IgD-negative memory B cell (primary cell): ENCODE measurements at regions not wholly inside any gene's neighbourhood (a gene's known extent, or its start where the extent isn't known, plus 50 kb on each side); places are given as distances from the start of the nearest gene placed in this dataset.

Experiments used
- H3K27ac Mint-ChIP-seq, 3 donors: one replicate each; pipeline ENCODE4 v1.8.0; 2020 to 2022; ENCODE audit warnings: mild to moderate bottlenecking in 3 of 3, mixed read lengths in 3 of 3, moderate library complexity in 1 of 3
- H3K27me3 Mint-ChIP-seq: one replicate; pipeline ENCODE4 v1.8.0; 2021; ENCODE audit warnings: mixed read lengths
- H3K36me3 Mint-ChIP-seq: one replicate; pipeline ENCODE4 v1.8.0; 2020; ENCODE audit warnings: mild to moderate bottlenecking, mixed read lengths
- H3K4me1 Mint-ChIP-seq, 3 donors: one replicate each; pipeline ENCODE4 v1.8.0; 2020 to 2022; ENCODE audit warnings: mixed read lengths in 3 of 3, mild to moderate bottlenecking in 1 of 3
- H3K4me3 Mint-ChIP-seq, 4 donors: one replicate each; pipeline ENCODE4 v1.8.0; 2020 to 2022; ENCODE audit warnings: mild to moderate bottlenecking in 4 of 4, mixed read lengths in 4 of 4, moderate library complexity in 3 of 4
- H3K9me3 Mint-ChIP-seq, 3 donors: one replicate each; pipeline ENCODE4 v1.8.0; 2020 to 2021; ENCODE audit warnings: mixed read lengths in 3 of 3, mild to moderate bottlenecking in 1 of 3

GRCh38 chr11:76721755-76722677 is 51.5 kb upstream of the LRRC32 start:
- peaks cover 30% of the 10 kb centered on the region for H3K27me3 Mint-ChIP-seq
- no peaks in the 10 kb centered on the region for H3K9me3 Mint-ChIP-seq
- H3K36me3 Mint-ChIP-seq: peaks cover 3% of the 10 kb centered on the region
- H3K27ac Mint-ChIP-seq: no peak overlapping the region
- peaks cover 4 to 5% (median 4%) of the 10 kb centered on the region in 3 donors for H3K4me1 Mint-ChIP-seq
- peak overlapping the region in 1 of 4 donors; percentile 25 for H3K4me3 Mint-ChIP-seq

DNA sequence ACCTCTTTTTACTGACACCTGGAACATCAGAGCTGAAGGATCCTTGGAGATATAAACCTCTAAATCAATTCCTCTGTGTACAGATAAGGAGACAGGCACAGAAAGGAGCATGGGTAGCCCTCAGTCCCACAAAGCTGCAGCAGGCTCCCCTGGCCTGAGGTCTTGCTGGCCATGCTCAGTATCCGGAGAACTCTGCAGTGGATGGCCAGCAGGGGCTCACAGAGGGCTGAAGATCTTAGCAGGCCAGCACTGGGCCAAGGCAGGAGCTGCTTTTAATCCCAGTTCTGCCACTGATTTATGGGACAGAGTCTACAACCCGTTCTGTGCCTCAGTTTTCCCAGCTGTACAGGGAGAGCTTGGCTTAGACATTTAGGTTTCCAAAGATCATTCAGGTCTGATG is 52.6 kb upstream of the LRRC32 start:
- Mint-ChIP-seq H3K9me3 (no peaks in the 10 kb centered on the region), H3K4me1 (peaks cover 2 to 5% (median 4%) of the 10 kb centered on the region in 3 donors), H3K4me3 (no peak overlapping the region), H3K27ac (no peak overlapping the region), H3K27me3 (peaks cover 32% of the 10 kb centered on the region), H3K36me3 (peaks cover 3% of the 10 kb centered on the region)

- Mint-ChIP-seq H3K36me3 (peaks cover 3% of the 10 kb centered on the region), H3K4me1 (peaks cover 2 to 5% (median 4%) of the 10 kb centered on the region in 3 donors), H3K9me3 (no peaks in the 10 kb centered on the region), H3K27ac (no peak overlapping the region), H3K27me3 (peaks cover 32% of the 10 kb centered on the region), H3K4me3 (no peak overlapping the region)
These were observed 53.0 kb upstream of the LRRC32 start for GRCh38 chr11:76723548-76723947.

DNA sequence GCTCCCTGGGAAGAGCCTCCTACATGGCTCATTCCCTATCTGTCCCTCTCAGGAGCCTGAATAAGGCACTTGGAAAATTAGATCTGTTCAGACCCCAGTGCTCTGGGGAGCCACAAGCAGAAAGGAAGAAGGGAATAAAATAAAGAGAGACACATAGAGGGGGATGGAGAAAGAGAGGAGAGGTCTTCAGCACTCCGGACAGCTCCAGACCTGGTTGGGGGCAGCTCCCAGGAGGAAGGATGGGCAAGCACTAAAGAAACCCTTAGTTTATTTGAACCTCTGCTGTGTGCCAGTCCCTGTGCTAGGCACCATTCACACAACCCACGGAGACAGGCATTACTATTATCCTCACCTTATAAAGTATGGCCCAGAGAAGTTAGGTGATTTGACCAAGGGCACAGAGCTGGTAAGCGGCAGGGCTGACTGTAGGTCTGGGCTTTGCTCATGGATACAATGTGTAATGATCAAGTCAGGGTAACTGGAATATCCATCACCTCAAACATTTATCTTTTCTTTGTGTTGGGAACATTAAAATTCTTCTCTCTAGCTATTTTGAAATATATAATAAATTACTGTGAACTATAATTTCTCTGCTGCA is 53.7 kb upstream of the LRRC32 start:
- Mint-ChIP-seq H3K27ac (no peak overlapping the region), H3K4me3 (no peak overlapping the region), H3K9me3 (no peaks in the 10 kb centered on the region), H3K4me1 (peaks cover 2 to 5% (median 4%) of the 10 kb centered on the region in 3 donors), H3K36me3 (peaks cover 3% of the 10 kb centered on the region), H3K27me3 (peaks cover 32% of the 10 kb centered on the region)

DNA sequence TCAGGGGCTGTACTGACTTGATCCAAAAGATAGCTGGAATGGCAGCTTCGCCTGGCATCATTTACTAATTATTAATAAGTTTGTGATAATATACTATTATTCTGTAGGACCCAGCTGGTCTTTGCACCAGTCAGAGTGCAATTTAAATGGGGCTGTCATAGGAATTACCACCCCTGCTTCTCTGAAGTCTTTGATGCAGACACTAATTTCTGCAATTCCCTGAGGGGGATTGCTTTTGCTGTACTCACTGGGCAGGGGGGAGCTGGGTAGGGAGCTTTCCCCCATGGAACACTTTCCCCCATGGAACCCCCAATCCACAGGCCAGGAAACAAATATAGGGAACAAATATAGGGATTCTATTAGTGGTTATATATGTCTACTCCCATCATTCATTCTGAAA is 54.9 kb upstream of the TSKU start:
- Mint-ChIP-seq H3K4me3 (no peak overlapping the region), H3K9me3 (no peaks in the 10 kb centered on the region), H3K36me3 (peaks cover 3% of the 10 kb centered on the region), H3K27me3 (peaks cover 24% of the 10 kb centered on the region), H3K27ac (no peak overlapping the region), H3K4me1 (no peaks in the 10 kb centered on the region)

DNA sequence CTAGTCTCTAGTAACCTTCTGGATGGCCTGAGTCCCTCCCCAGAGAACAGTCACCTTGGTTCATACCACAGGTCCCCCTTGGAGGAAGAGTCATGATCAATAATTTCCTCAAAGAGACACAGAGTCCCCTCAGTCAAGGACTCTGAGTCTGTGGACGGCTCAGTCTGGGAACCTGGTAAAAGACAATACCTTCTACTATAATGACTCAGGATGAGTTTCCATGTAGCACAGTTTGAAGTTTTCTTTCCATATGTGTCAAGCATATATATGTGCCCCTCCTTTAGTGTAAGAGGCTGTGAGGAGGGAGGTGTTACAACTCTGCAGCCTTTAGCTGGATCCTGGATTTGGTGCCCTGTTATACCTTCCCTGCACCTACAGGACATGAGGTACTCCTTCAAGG is 54.4 kb upstream of the TSKU start:
- no peaks in the 10 kb centered on the region for H3K9me3 Mint-ChIP-seq

GRCh38 chr11:76729214-76729613 is 53.9 kb upstream of the TSKU start:
- Mint-ChIP-seq H3K27ac (no peak overlapping the region), H3K4me1 (no peaks in the 10 kb centered on the region), H3K9me3 (no peaks in the 10 kb centered on the region), H3K36me3 (peaks cover 3% of the 10 kb centered on the region), H3K27me3 (peaks cover 22% of the 10 kb centered on the region), H3K4me3 (no peak overlapping the region)

More for the DNA sequence above, 54.4 kb upstream of the TSKU start:
- H3K27me3 Mint-ChIP-seq: peaks cover 24% of the 10 kb centered on the region
- H3K4me3 Mint-ChIP-seq: no peak overlapping the region
- H3K4me1 Mint-ChIP-seq: no peaks in the 10 kb centered on the region
- H3K27ac Mint-ChIP-seq: no peak overlapping the region
- peaks cover 3% of the 10 kb centered on the region for H3K36me3 Mint-ChIP-seq

DNA sequence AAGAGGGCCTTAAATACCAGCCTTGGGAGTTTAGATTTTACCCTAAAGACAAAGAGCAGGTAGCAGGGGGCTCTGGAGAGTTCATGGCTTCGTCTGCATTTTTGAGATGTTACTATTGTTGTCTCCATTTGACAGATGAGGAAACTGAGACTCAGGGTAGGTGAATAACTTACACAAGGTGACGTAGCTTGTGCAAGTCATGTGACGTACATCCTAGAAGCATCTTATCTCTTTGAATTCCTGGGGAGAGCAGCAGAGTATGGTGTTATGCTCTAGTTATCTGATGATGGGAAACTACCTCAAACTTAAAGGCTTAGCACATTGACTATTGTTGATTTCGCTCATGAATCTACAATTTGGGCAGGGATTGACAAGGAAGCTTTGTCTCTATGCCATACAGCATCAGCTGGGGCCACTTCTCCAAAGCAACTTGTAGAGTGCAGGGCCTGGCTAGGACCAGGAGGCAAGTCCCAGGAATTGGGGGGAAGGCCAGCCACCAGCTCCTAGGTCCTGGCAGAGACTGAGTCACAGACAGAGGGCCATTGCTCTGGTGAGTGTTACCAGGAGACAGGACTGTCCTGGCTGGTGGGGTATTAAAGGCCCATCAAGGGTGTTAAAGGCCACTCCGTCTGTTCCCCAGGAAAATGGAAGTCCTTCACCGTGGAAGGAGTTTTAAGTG is 52.1 kb upstream of the TSKU start:
- Mint-ChIP-seq H3K9me3 (no peaks in the 10 kb centered on the region), H3K4me3 (no peak overlapping the region), H3K27me3 (peaks cover 17% of the 10 kb centered on the region), H3K4me1 (no peaks in the 10 kb centered on the region), H3K27ac (no peak overlapping the region), H3K36me3 (peaks cover 3% of the 10 kb centered on the region)

DNA sequence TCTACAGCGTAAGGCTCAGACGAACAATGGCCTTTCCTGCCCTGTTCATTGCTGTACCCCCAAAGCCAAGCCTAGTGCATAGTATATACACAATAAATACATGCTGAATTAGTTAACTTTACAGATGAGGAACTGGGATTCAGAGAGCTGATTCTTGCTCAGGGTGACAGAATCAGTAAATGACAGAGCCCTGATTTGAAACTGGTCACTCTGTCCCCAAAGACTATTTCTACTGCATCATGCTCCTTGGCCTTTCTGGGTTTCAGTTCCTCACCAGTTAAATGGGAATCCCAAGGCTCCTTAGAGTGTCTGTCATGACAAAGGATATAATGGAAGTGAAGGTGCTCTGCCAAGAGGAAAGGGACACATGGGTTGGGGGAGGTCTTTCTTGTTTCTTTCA is 50.5 kb upstream of the TSKU start:
- Mint-ChIP-seq H3K36me3 (no peaks in the 10 kb centered on the region), H3K27me3 (peaks cover 7% of the 10 kb centered on the region), H3K4me3 (no peak overlapping the region), H3K9me3 (no peaks in the 10 kb centered on the region), H3K4me1 (no peaks in the 10 kb centered on the region), H3K27ac (no peak overlapping the region)
